Skeletal muscle tissue (tissue), 3 donors: ENCODE measurements at regions not wholly inside any gene's neighbourhood (a gene's known extent, or its start where the extent isn't known, plus 50 kb on each side); places are given as distances from the start of the nearest gene placed in this dataset.

ENCODE experiments used
- H3K27ac ChIP-seq: one replicate; pipeline ENCODE4 v1.7.0; 2013; ENCODE audit warnings: mild to moderate bottlenecking, low read depth, low read length, inconsistent platforms
- H3K27me3 ChIP-seq, 3 donors: one replicate each; pipeline ENCODE4 v1.7.0; 2013; ENCODE audit warnings: low read length in 3 of 3; ENCODE audit not compliant: control insufficient read depth in 3 of 3, insufficient read depth in 3 of 3
- H3K36me3 ChIP-seq, 3 donors: one replicate each; pipeline ENCODE4 v1.7.0; 2013; ENCODE audit warnings: low read length in 3 of 3; ENCODE audit not compliant: control insufficient read depth in 3 of 3, insufficient read depth in 3 of 3
- H3K4me1 ChIP-seq, 3 donors: one replicate each; pipeline ENCODE4 v1.7.0; 2013; ENCODE audit warnings: low read length in 3 of 3, mild to moderate bottlenecking in 3 of 3; ENCODE audit not compliant: control insufficient read depth in 3 of 3, insufficient read depth in 3 of 3
- H3K4me3 ChIP-seq, 3 donors: one replicate each; pipeline ENCODE4 v1.7.0; 2013; ENCODE audit warnings: low read length in 3 of 3
- H3K9ac ChIP-seq, 3 donors: one replicate each; pipeline ENCODE4 v1.7.0; 2013; ENCODE audit warnings: low read length in 3 of 3, mild to moderate bottlenecking in 3 of 3, moderate library complexity in 2 of 3, low read depth in 1 of 3
- H3K9me3 ChIP-seq, 3 donors: one replicate each; pipeline ENCODE4 v1.7.0; 2013; ENCODE audit warnings: low read length in 3 of 3; ENCODE audit not compliant: control insufficient read depth in 3 of 3
- donor health status: Osteomylitis.

- no peak overlapping the region for H3K27ac ChIP-seq
- H3K9ac ChIP-seq = no peak overlapping the region
- no peaks in the 10 kb centered on the region for H3K27me3 ChIP-seq
- no peaks in the 10 kb centered on the region for H3K36me3 ChIP-seq
- peaks cover 0 to 3% (median 0%) of the 10 kb centered on the region in 3 donors for H3K4me1 ChIP-seq
- no peak overlapping the region for H3K4me3 ChIP-seq
- H3K9me3 ChIP-seq = no peaks in the 10 kb centered on the region
Observed at GRCh38 chr15:95972041-95972553, 358.4 kb upstream of the NR2F2 start.

- Histone ChIP-seq H3K9me3 (no peaks in the 10 kb centered on the region), H3K36me3 (no peaks in the 10 kb centered on the region), H3K4me3 (no peak overlapping the region), H3K9ac (no peak overlapping the region), H3K27me3 (no peaks in the 10 kb centered on the region), H3K27ac (no peak overlapping the region), H3K4me1 (peaks cover 0 to 3% (median 0%) of the 10 kb centered on the region in 3 donors)
Observed at GRCh38 chr15:95972812-95973211, 357.7 kb upstream of the NR2F2 start.

- Histone ChIP-seq H3K4me1 (peaks cover 0 to 3% (median 0%) of the 10 kb centered on the region in 3 donors), H3K36me3 (no peaks in the 10 kb centered on the region), H3K27ac (no peak overlapping the region), H3K27me3 (no peaks in the 10 kb centered on the region), H3K9me3 (no peaks in the 10 kb centered on the region), H3K9ac (no peak overlapping the region), H3K4me3 (no peak overlapping the region)
Observed at GRCh38 chr15:95973566-95974256, 356.8 kb upstream of the NR2F2 start.

GRCh38 chr15:95975212-95975611 is 355.3 kb upstream of the NR2F2 start:
- H3K36me3 ChIP-seq = no peaks in the 10 kb centered on the region
- H3K27ac ChIP-seq = no peak overlapping the region
- no peak overlapping the region for H3K4me3 ChIP-seq
- H3K9me3 ChIP-seq = no peaks in the 10 kb centered on the region
- H3K27me3 ChIP-seq = no peaks in the 10 kb centered on the region
- no peak overlapping the region for H3K9ac ChIP-seq
- H3K4me1 ChIP-seq = peaks cover 0 to 3% (median 0%) of the 10 kb centered on the region in 3 donors

GRCh38 chr15:95979286-95979685 is 351.2 kb upstream of the NR2F2 start:
- no peaks in the 10 kb centered on the region for H3K9me3 ChIP-seq
- no peak overlapping the region for H3K27ac ChIP-seq
- H3K36me3 ChIP-seq = no peaks in the 10 kb centered on the region
- no peak overlapping the region for H3K4me3 ChIP-seq
- H3K4me1 ChIP-seq = no peaks in the 10 kb centered on the region
- no peak overlapping the region for H3K9ac ChIP-seq
- H3K27me3 ChIP-seq = no peaks in the 10 kb centered on the region

GRCh38 chr15:95981209-95981608 is 349.3 kb upstream of the NR2F2 start:
- Histone ChIP-seq H3K9ac (no peak overlapping the region), H3K36me3 (no peaks in the 10 kb centered on the region), H3K27ac (no peak overlapping the region), H3K27me3 (no peaks in the 10 kb centered on the region), H3K9me3 (no peaks in the 10 kb centered on the region), H3K4me1 (no peaks in the 10 kb centered on the region), H3K4me3 (no peak overlapping the region)

- Histone ChIP-seq H3K4me1 (peaks cover 0 to 6% (median 4%) of the 10 kb centered on the region in 3 donors), H3K9ac (no peak overlapping the region)
Observed at GRCh38 chr15:95987299-95987698, 343.2 kb upstream of the NR2F2 start.

GRCh38 chr15:95987886-95988573 is 342.5 kb upstream of the NR2F2 start:
- Histone ChIP-seq H3K4me3 (no peak overlapping the region), H3K27ac (peak overlapping the region; percentile 31), H3K9me3 (no peaks in the 10 kb centered on the region), H3K27me3 (no peaks in the 10 kb centered on the region), H3K4me1 (peaks cover 0 to 6% (median 4%) of the 10 kb centered on the region in 3 donors), H3K9ac (no peak overlapping the region), H3K36me3 (no peaks in the 10 kb centered on the region)

More at GRCh38 chr15:95987299-95987698, 343.2 kb upstream of the NR2F2 start:
- H3K4me3 ChIP-seq = no peak overlapping the region
- H3K36me3 ChIP-seq = no peaks in the 10 kb centered on the region
- H3K27me3 ChIP-seq = no peaks in the 10 kb centered on the region
- no peak overlapping the region for H3K27ac ChIP-seq
- H3K9me3 ChIP-seq = no peaks in the 10 kb centered on the region

GRCh38 chr15:95988574-95988887 is 342.0 kb upstream of the NR2F2 start:
- Histone ChIP-seq H3K27ac (peak overlapping the region; percentile 31), H3K4me1 (peaks cover 0 to 6% (median 4%) of the 10 kb centered on the region in 3 donors), H3K27me3 (no peaks in the 10 kb centered on the region), H3K36me3 (no peaks in the 10 kb centered on the region), H3K4me3 (no peak overlapping the region), H3K9me3 (no peaks in the 10 kb centered on the region), H3K9ac (no peak overlapping the region)

GRCh38 chr15:95989392-95989791 is 341.1 kb upstream of the NR2F2 start:
- Histone ChIP-seq H3K4me1 (peaks cover 0 to 6% (median 4%) of the 10 kb centered on the region in 3 donors), H3K27me3 (no peaks in the 10 kb centered on the region), H3K9ac (no peak overlapping the region), H3K27ac (no peak overlapping the region), H3K36me3 (no peaks in the 10 kb centered on the region), H3K4me3 (no peak overlapping the region), H3K9me3 (no peaks in the 10 kb centered on the region)
